K562 (cell line): ENCODE measurements at regions not wholly inside any gene's neighbourhood (a gene's known extent, or its start where the extent isn't known, plus 50 kb on each side); places are given as distances from the start of the nearest gene placed in this dataset.

Source experiments
- ATAC-seq: fragments of 200-7000 bp; cut with Tn5 transposase; 3 replicates; pipeline ENCODE4 v1.9.1; 2020; ENCODE audit warnings: moderate library complexity
- BruUV-seq: library from RNA; stranded (reverse); fragments of 400-500 nt; replicated peaks from 2 replicates; lab custom pipeline; 2021; lab: Mats Ljungman, UMichigan
- CTCF ChIA-PET: fragments of 300-600 bp; formaldehyde crosslinking; extraction: SDS; loops from one replicate; lab custom pipeline; 2021; ENCODE audit warnings: low intra/inter-chr PET ratio; lab: Yijun Ruan, JAX
- POLR2A ChIA-PET: fragments of 300-600, 350-650 bp; sonication (Branson Sonifier 250); formaldehyde crosslinking; extraction: SDS; loops from one replicate; lab custom pipeline; 2021; ENCODE audit warnings: antibody characterized with exemption, inconsistent platforms; lab: Yijun Ruan, JAX
- DNase-seq, 4 experiments: peaks; one replicate each; pipeline versions ENCODE4 v3.0.0 to v3.0.0-alpha.2; 2011 to 2018; ENCODE audit warnings: low spot score in 3 of 4, mixed read lengths in 3 of 4; ENCODE audit errors: extremely low read depth in 1 of 4
- FAIRE-seq: peaks from 2 replicates; lab custom pipeline; 2011; peaks lifted over from hg19 to GRCh38; lab: Jason Lieb, UNC
- H2AFZ ChIP-seq: 2 replicates; pipeline ENCODE4 v1.6.0; 2011; ENCODE audit warnings: low read depth, low read length, control low read depth, inconsistent platforms
- H3K27ac ChIP-seq: fragments of 200-600 bp; 3 replicates; pipeline ENCODE4 v1.8.0; 2011; ENCODE audit warnings: low read depth, mild to moderate bottlenecking, control low read depth, inconsistent platforms, low read length, moderate library complexity, mixed read lengths; ENCODE audit errors: extremely low read depth
- H3K27me3 ChIP-seq, 2 experiments: fragments of 300-600 bp in 1 of 2; 2 replicates in 1 of 2; 3 replicates in 1 of 2; pipeline versions ENCODE4 v1.6.0 to v1.8.0; 2011; ENCODE audit warnings: inconsistent platforms in 2 of 2, low read length in 2 of 2, mild to moderate bottlenecking in 1 of 2, mixed read lengths in 1 of 2, moderate library complexity in 1 of 2; ENCODE audit not compliant: control insufficient read depth in 2 of 2, insufficient read depth in 2 of 2
- H3K36me3 ChIP-seq: fragments of 300-600 bp; 3 replicates; pipeline ENCODE4 v1.8.0; 2011; ENCODE audit warnings: mild to moderate bottlenecking, low read length, inconsistent platforms; ENCODE audit not compliant: control insufficient read depth, insufficient read depth
- H3K4me1 ChIP-seq, 2 experiments: fragments of 200-600 bp in 1 of 2; replicated peaks in 1 of 2; 2 replicates in 1 of 2; 3 replicates in 1 of 2; pipeline versions ENCODE4 v1.5.1 to v1.8.0; 2011; ENCODE audit warnings: inconsistent platforms in 2 of 2, low read length in 2 of 2, mild to moderate bottlenecking in 1 of 2, mixed read lengths in 1 of 2, moderate library complexity in 1 of 2; ENCODE audit not compliant: control insufficient read depth in 2 of 2, insufficient read depth in 2 of 2
- H3K4me2 ChIP-seq: 2 replicates; pipeline ENCODE4 v1.6.1; 2011; ENCODE audit warnings: low read length, control low read depth, inconsistent platforms, mixed read lengths; ENCODE audit not compliant: insufficient read depth
- H3K4me3 ChIP-seq: fragments of 200-600 bp; sonication (generic), shearing (Covaris generic); 2 replicates; pipeline ENCODE4 v1.5.1; 2016; ENCODE audit warnings: control low read depth, inconsistent platforms
- H3K79me2 ChIP-seq: fragments of 200-600 bp; 3 replicates; pipeline ENCODE4 v1.8.0; 2011; ENCODE audit warnings: low read length, inconsistent platforms; ENCODE audit not compliant: control insufficient read depth, insufficient read depth
- H3K9ac ChIP-seq, 2 experiments: 2 replicates each; pipeline versions ENCODE4 v1.6.0 to v1.6.1; 2011; ENCODE audit warnings: low read depth in 2 of 2, low read length in 2 of 2, control low read depth in 1 of 2, inconsistent platforms in 1 of 2, mild to moderate bottlenecking in 1 of 2, mixed read lengths in 1 of 2; ENCODE audit not compliant: insufficient read depth in 1 of 2
- H3K9me1 ChIP-seq: one replicate; pipeline ENCODE4 v1.6.0; 2011; ENCODE audit warnings: inconsistent platforms, mild to moderate bottlenecking, low read length, moderate library complexity; ENCODE audit not compliant: control insufficient read depth, insufficient read depth
- H3K9me3 ChIP-seq: replicated peaks from 2 replicates; pipeline ENCODE4 v1.5.1; 2011; ENCODE audit warnings: low read depth, low read length, inconsistent platforms; ENCODE audit not compliant: control insufficient read depth, insufficient read depth
- H4K20me1 ChIP-seq: replicated peaks from 2 replicates; pipeline ENCODE4 v1.6.1; 2011; ENCODE audit warnings: low read length, inconsistent platforms, mixed read lengths; ENCODE audit not compliant: control insufficient read depth, insufficient read depth
- CLOCK ChIP-seq: fragments of 250-450 bp; sonication (Bioruptor Pico); IDR thresholded peaks from 2 replicates; pipeline ENCODE4 v1.4.0; 2020; ENCODE audit warnings: mild to moderate bottlenecking, moderate library complexity, borderline replicate concordance
- NRF1 ChIP-seq, 2 experiments: fragments of 450-650 bp; IDR thresholded peaks in 1 of 2; conservative IDR thresholded peaks in 1 of 2; 2 replicates each; pipeline ENCODE4 v1.6.1; 2014; ENCODE audit warnings: mild to moderate bottlenecking in 2 of 2
- RBFOX2 ChIP-seq: fragments of 200-400 bp; formaldehyde crosslinking; IDR thresholded peaks from 2 replicates; pipeline ENCODE4 v1.6.1; 2017; ENCODE audit warnings: low read depth, mild to moderate bottlenecking, low read length, moderate library complexity
- SMAD1 ChIP-seq: fragments of 150-350 bp; IDR thresholded peaks from 2 replicates; pipeline ENCODE4 v1.6.1; 2014; ENCODE audit warnings: low read length, low read depth; ENCODE audit not compliant: partially characterized antibody
- SMC3 ChIP-seq: conservative IDR thresholded peaks from 2 replicates; pipeline ENCODE4 v1.6.1; 2011; ENCODE audit warnings: low read depth, low read length, improper control_type of control experiment; ENCODE audit not compliant: insufficient read depth
- TAF1 ChIP-seq: IDR thresholded peaks from 2 replicates; pipeline ENCODE4 v1.6.1; 2011; ENCODE audit warnings: mild to moderate bottlenecking, low read length, moderate library complexity; ENCODE audit not compliant: insufficient read depth, control insufficient read depth, severe bottlenecking; ENCODE audit errors: extremely low read depth
- USF2 ChIP-seq: sonication (generic); formaldehyde crosslinking; IDR thresholded peaks from 2 replicates; pipeline ENCODE4 v1.5.0; 2020; ENCODE audit warnings: missing genetic modification reagents
- ZFPM2 ChIP-seq: fragments of 250-450 bp; sonication (Bioruptor Pico); IDR thresholded peaks from 2 replicates; pipeline ENCODE4 v1.5.1; 2022; ENCODE audit warnings: mild to moderate bottlenecking
- ZNF165 ChIP-seq: fragments of 250-450 bp; sonication (Bioruptor Pico); IDR thresholded peaks from 2 replicates; pipeline ENCODE4 v1.4.0; 2020; ENCODE audit warnings: borderline replicate concordance
- ZNF431 ChIP-seq: sonication (generic); formaldehyde crosslinking; IDR thresholded peaks from 2 replicates; pipeline ENCODE4 v1.8.0; 2022; ENCODE audit warnings: mild to moderate bottlenecking, missing genetic modification reagents
- ZNF444 ChIP-seq: fragments of 250-450 bp; sonication (Bioruptor Pico); IDR thresholded peaks from 2 replicates; pipeline ENCODE4 v1.4.0; 2020; ENCODE audit warnings: mild to moderate bottlenecking, moderate library complexity
- WGBS: fragments of 100-300 bp; shearing (Covaris generic); methylation state at CpG from one replicate; pipeline ENCODE4 v1.1.6; 2016; ENCODE audit warnings: low coverage, mixed read lengths; ENCODE audit not compliant: insufficient coverage; ENCODE audit errors: missing lambda C conversion rate; 5-methylcytosine and 5-hydroxymethylcytosine counted together
- in situ Hi-C: fragments of 300-500 bp; cut with MboI; formaldehyde crosslinking; loops from 4 replicates; pipeline ENCODE4 v1.15.0; 2018; ENCODE audit warnings: inconsistent platforms, mixed read lengths
- intact Hi-C: fragments of 100-400 bp; cut with micrococcal nuclease; formaldehyde crosslinking; loops from 2 replicates; pipeline ENCODE4 v1.14.2; 2022

- TF ChIP-seq ZNF444 = no peak
- no peak for TF ChIP-seq ZNF165 (CRISPR knock-in tag)
- TF ChIP-seq, all 486 proteins: peak for 0
These were observed 1001.0 kb upstream of the WWC1 start (continued) for GRCh38 chr5:167290478-167290877.

GRCh38 chr5:167294882-167295680, 996.4 kb upstream of the WWC1 start:
- Histone ChIP-seq H3K9ac (no peak overlapping the region), H3K9me1 (no peaks in the 10 kb centered on the region), H3K27me3 (no peaks in the 10 kb centered on the region), H3K4me1 (no peaks in the 10 kb centered on the region), H3K79me2 (no peaks in the 10 kb centered on the region), H3K9me3 (no peaks in the 10 kb centered on the region), H3K27ac (no peak overlapping the region), H3K4me3 (no peak overlapping the region), H2AFZ (no peak overlapping the region), H3K4me2 (no peak overlapping the region), H4K20me1 (no peaks in the 10 kb centered on the region)
- no peak for ATAC-seq
- intact Hi-C loops = no loop called here
- no peak for DNase-seq
- BruUV-seq = no TSS peak
- POLR2A ChIA-PET = no interaction called here
- in situ Hi-C loops = no loop called here
- CTCF ChIA-PET = no interaction called here
- FAIRE-seq = no peak
- WGBS = 3% methylated on average over 3 of the region's 3 CpGs
- TF ChIP-seq NRF1 (conservative IDR thresholded peaks at IDR 0.05 in 1 of 2, IDR thresholded peaks at IDR 0.05 in 1 of 2) (no peak), RBFOX2 (no peak), SMC3 (no peak), ZNF431 (CRISPR knock-in tag) (no peak), TAF1 (no peak), SMAD1 (no peak), CLOCK (CRISPR knock-in tag) (no peak), ZFPM2 (CRISPR knock-in tag) (no peak), USF2 (CRISPR knock-in tag) (no peak)
- TF ChIP-seq, all 486 proteins: peak for 0
- no peaks in the 10 kb centered on the region for H3K36me3 ChIP-seq
